Fibroblast of lung (primary cell): ENCODE measurements at regions not wholly inside any gene's neighbourhood (a gene's known extent, or its start where the extent isn't known, plus 50 kb on each side); places are given as distances from the start of the nearest gene placed in this dataset.

Source experiments
- DNase-seq, 2 donors: peaks; one replicate each; pipeline versions ENCODE4 v3.0.0 to v3.0.0-alpha.2; 2010; ENCODE audit warnings: low read depth in 2 of 2
- H2AFZ ChIP-seq: 2 replicates; pipeline ENCODE4 v1.5.1; 2012; ENCODE audit warnings: low read length, control low read depth, inconsistent platforms
- H3K27ac ChIP-seq: 2 replicates; pipeline ENCODE4 v1.5.1; 2011; ENCODE audit warnings: low read length, control low read depth; ENCODE audit not compliant: insufficient read depth
- H3K27me3 ChIP-seq: 2 replicates; pipeline ENCODE4 v1.5.1; 2011; ENCODE audit warnings: mild to moderate bottlenecking, low read length; ENCODE audit not compliant: control insufficient read depth, insufficient read depth
- H3K36me3 ChIP-seq: 2 replicates; pipeline ENCODE4 v1.5.1; 2011; ENCODE audit warnings: low read length; ENCODE audit not compliant: control insufficient read depth, insufficient read depth
- H3K4me1 ChIP-seq: 2 replicates; pipeline ENCODE4 v1.5.1; 2011; ENCODE audit warnings: low read length; ENCODE audit not compliant: control insufficient read depth, insufficient read depth; ENCODE audit errors: extremely low read depth
- H3K4me2 ChIP-seq: 2 replicates; pipeline ENCODE4 v1.5.1; 2011; ENCODE audit warnings: low read length, control low read depth; ENCODE audit not compliant: insufficient read depth; ENCODE audit errors: extremely low read depth
- H3K4me3 ChIP-seq, 4 experiments: fragments of 200-600 bp in 1 of 4; sonication (generic) in 1 of 4; replicated peaks in 1 of 4; 2 replicates each; pipeline ENCODE4 v1.5.1; 2011 to 2016; ENCODE audit warnings: low read length in 4 of 4, low read depth in 3 of 4, mild to moderate bottlenecking in 3 of 4, control low read depth in 2 of 4, inconsistent platforms in 1 of 4, mixed read lengths in 1 of 4; ENCODE audit not compliant: insufficient read depth in 1 of 4; ENCODE audit errors: control extremely low read depth in 1 of 4
- H3K79me2 ChIP-seq: 2 replicates; pipeline ENCODE4 v1.5.1; 2012; ENCODE audit warnings: mild to moderate bottlenecking, low read length, inconsistent platforms; ENCODE audit not compliant: control insufficient read depth, insufficient read depth
- H3K9ac ChIP-seq: 2 replicates; pipeline ENCODE4 v1.5.1; 2011; ENCODE audit warnings: mild to moderate bottlenecking, low read length, control low read depth; ENCODE audit not compliant: insufficient read depth
- H3K9me3 ChIP-seq: 2 replicates; pipeline ENCODE4 v1.5.1; 2012; ENCODE audit warnings: low read depth, low read length; ENCODE audit not compliant: control insufficient read depth, insufficient read depth
- H4K20me1 ChIP-seq: 2 replicates; pipeline ENCODE4 v1.5.1; 2011; ENCODE audit warnings: low read length; ENCODE audit not compliant: control insufficient read depth, insufficient read depth; ENCODE audit errors: extremely low read depth
- EZH2 ChIP-seq: IDR thresholded peaks from 2 replicates; pipeline ENCODE4 v1.5.1; 2012; ENCODE audit warnings: low read length, control low read depth, mild to moderate bottlenecking; ENCODE audit errors: missing control alignments
- TF ChIP-seq, protein P1 (sequence below), 2 donors: IDR thresholded peaks in 1 of 2; conservative IDR thresholded peaks in 1 of 2; 1 replicate in 1 of 2; 2 replicates in 1 of 2; pipeline ENCODE4 v1.5.1; 2011 to 2012; ENCODE audit warnings: low read length in 2 of 2, control low read depth in 1 of 2, inconsistent platforms in 1 of 2, low read depth in 1 of 2, mild to moderate bottlenecking in 1 of 2

DNA sequence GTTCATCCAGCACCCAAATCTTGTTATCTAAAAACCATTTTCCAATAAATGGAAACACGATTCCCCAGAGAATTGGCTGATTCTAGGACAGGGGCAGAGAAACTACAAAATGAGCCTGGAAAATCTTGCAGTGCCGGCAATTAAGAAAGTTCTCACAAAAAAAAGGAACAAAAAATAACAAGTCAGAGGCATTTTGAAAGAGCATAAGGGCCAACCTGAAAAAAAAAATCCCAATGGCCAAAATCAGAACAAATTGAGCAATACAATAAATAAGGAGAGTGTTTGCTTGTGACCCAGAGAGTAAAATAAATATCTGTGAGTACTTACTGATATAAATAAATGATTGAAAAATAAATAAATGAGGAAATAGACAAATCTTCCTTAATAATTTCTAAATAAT lies 55.1 kb upstream of the S1PR3 start:
- peak in 1 of 2 donors; percentile 35 for DNase-seq
- Histone ChIP-seq H2AFZ (no peak overlapping the region), H3K4me3 (no peak overlapping the region), H3K9me3 (no peaks in the 10 kb centered on the region), H3K36me3 (no peaks in the 10 kb centered on the region), H3K4me1 (no peaks in the 10 kb centered on the region), H4K20me1 (no peaks in the 10 kb centered on the region), H3K9ac (no peak overlapping the region), H3K27me3 (no peaks in the 10 kb centered on the region), H3K27ac (no peak overlapping the region), H3K79me2 (no peaks in the 10 kb centered on the region), H3K4me2 (no peak overlapping the region)
- no peak for TF ChIP-seq EZH2
- TF ChIP-seq, protein P1, sequence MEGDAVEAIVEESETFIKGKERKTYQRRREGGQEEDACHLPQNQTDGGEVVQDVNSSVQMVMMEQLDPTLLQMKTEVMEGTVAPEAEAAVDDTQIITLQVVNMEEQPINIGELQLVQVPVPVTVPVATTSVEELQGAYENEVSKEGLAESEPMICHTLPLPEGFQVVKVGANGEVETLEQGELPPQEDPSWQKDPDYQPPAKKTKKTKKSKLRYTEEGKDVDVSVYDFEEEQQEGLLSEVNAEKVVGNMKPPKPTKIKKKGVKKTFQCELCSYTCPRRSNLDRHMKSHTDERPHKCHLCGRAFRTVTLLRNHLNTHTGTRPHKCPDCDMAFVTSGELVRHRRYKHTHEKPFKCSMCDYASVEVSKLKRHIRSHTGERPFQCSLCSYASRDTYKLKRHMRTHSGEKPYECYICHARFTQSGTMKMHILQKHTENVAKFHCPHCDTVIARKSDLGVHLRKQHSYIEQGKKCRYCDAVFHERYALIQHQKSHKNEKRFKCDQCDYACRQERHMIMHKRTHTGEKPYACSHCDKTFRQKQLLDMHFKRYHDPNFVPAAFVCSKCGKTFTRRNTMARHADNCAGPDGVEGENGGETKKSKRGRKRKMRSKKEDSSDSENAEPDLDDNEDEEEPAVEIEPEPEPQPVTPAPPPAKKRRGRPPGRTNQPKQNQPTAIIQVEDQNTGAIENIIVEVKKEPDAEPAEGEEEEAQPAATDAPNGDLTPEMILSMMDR (conservative IDR thresholded peaks at IDR 0.05 in 1 of 2, IDR thresholded peaks at IDR 0.05 in 1 of 2; ENCODE audit: low read depth in 1 of 2, low read length in 2 of 2), result no peak

DNA sequence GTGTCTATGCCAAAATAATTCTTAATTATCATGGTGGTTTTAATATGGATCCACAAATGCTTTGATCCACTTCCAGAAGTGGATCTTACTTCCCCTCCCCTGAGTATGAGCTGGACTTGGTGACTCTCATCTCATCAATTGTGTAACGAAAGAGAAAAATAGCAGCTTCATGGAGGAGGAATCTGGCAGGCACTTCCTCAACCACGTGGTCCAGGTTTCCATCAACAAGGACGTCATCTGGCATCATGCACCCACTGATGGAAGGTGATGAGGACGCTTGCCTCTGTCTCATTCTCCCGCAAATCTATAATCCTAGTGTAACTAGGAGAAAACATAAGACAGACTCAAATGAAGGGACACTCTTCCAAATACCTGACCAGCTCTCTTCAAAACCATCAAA lies 54.6 kb upstream of the S1PR3 start:
- no peaks in the 10 kb centered on the region for H3K36me3 ChIP-seq
- H2AFZ ChIP-seq, result no peak overlapping the region
- H3K79me2 ChIP-seq, result no peaks in the 10 kb centered on the region
- H3K9me3 ChIP-seq, result no peaks in the 10 kb centered on the region
- no peak overlapping the region for H3K9ac ChIP-seq
- no peak overlapping the region for H3K27ac ChIP-seq
- H3K4me1 ChIP-seq, result no peaks in the 10 kb centered on the region
- TF ChIP-seq, protein P1 (conservative IDR thresholded peaks at IDR 0.05 in 1 of 2, IDR thresholded peaks at IDR 0.05 in 1 of 2; ENCODE audit: low read depth in 1 of 2, low read length in 2 of 2), result no peak
- no peak for TF ChIP-seq EZH2
- peak; percentile 23 to 47 for DNase-seq
- no peaks in the 10 kb centered on the region for H4K20me1 ChIP-seq
- H3K4me3 ChIP-seq, result no peak overlapping the region
- H3K4me2 ChIP-seq, result no peak overlapping the region
- H3K27me3 ChIP-seq, result no peaks in the 10 kb centered on the region

DNA sequence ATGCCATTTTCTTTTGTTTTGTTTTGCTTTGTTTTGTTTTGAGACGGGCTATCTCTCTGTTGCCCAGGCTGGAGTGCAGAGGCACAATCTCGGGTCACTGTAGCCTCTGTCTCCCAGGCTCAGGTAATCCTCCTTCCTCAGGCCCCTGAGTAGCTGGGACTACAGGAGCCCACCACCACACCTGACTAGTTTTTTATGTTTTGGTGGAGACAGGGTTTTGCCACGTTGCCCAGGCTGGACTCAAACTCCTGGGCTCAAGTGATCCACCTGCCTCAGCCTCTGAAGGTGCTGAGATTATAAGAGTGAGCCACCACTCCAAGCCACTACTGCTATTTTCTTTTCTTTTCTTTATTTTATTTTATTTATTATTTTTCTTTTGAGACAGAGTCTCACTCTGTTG lies 54.0 kb upstream of the S1PR3 start:
- no peak overlapping the region for H3K9ac ChIP-seq
- H3K79me2 ChIP-seq, result no peaks in the 10 kb centered on the region
- DNase-seq, result no peak
- no peaks in the 10 kb centered on the region for H3K27me3 ChIP-seq
- H3K4me3 ChIP-seq, result no peak overlapping the region
- no peak overlapping the region for H3K27ac ChIP-seq
- no peak overlapping the region for H3K4me2 ChIP-seq
- H3K36me3 ChIP-seq, result no peaks in the 10 kb centered on the region
- TF ChIP-seq EZH2, result no peak
- TF ChIP-seq, protein P1 (conservative IDR thresholded peaks at IDR 0.05 in 1 of 2, IDR thresholded peaks at IDR 0.05 in 1 of 2; ENCODE audit: low read depth in 1 of 2, low read length in 2 of 2), result no peak
- H3K4me1 ChIP-seq, result no peaks in the 10 kb centered on the region
- H4K20me1 ChIP-seq, result no peaks in the 10 kb centered on the region
- no peak overlapping the region for H2AFZ ChIP-seq
- H3K9me3 ChIP-seq, result no peaks in the 10 kb centered on the region
